ENCODE measurements at regions not wholly inside any gene's neighbourhood (a gene's known extent, or its start where the extent isn't known, plus 50 kb on each side); places are given as distances from the start of the nearest gene placed in this dataset.

- no peak for TF ChIP-seq CTCF (IDR thresholded peaks at IDR 0.05)
- TF ChIP-seq POLR2A (IDR thresholded peaks at IDR 0.05), result no peak
- intact Hi-C loops (cut with DNase I), result no loop called here
- Histone ChIP-seq H3K36me3 (no peaks in the 10 kb centered on the region), H3K27me3 (no peaks in the 10 kb centered on the region), H3K9me3 (no peaks in the 10 kb centered on the region), H3K4me3 (no peak overlapping the region), H3K27ac (no peak overlapping the region), H3K4me1 (peaks cover 0 to 20% (median 4%) of the 10 kb centered on the region in 12 donors)
- WGBS, 4 donors, result 64 to 79% (median 68%) methylated on average over 7 of the region's 7 CpGs
- ATAC-seq (no peak), DNase-seq (no peak)
Measured at GRCh38 chr6:21710908-21711627, 117.5 kb downstream of the SOX4 start.

DNA sequence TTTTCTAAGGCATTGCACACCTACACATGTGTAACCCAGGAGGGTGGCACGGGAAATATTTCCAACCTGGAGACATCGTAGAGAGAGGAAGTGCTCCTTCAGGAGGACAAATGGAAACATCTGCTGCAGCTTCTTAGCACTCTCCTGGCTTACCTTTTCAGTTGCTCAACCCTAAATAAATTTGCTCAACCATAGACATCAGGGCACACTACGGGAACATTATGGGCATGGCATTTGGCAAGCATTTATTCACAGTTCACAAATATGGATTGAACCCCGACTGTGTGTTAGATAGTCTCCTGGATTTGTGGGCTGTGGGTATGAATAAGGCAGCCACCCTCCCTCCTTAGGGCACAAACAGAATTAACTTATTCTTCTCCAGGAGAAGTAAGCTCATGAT, 118.7 kb downstream of the SOX4 start:
- DNase-seq (no peak), ATAC-seq (no peak)
- TF ChIP-seq CTCF (IDR thresholded peaks at IDR 0.05) (no peak), POLR2A (IDR thresholded peaks at IDR 0.05) (no peak)
- Histone ChIP-seq H3K9me3 (no peaks in the 10 kb centered on the region), H3K27me3 (no peaks in the 10 kb centered on the region), H3K4me1 (peaks cover 0 to 19% (median 4%) of the 10 kb centered on the region in 12 donors), H3K36me3 (no peaks in the 10 kb centered on the region), H3K4me3 (no peak overlapping the region), H3K27ac (no peak overlapping the region)
- intact Hi-C loops (cut with DNase I), result no loop called here
- WGBS, 4 donors, result 84 to 95% (median 86%) methylated on average over 4 of the region's 4 CpGs

- Histone ChIP-seq H3K27ac (no peak overlapping the region), H3K27me3 (no peaks in the 10 kb centered on the region), H3K4me3 (no peak overlapping the region), H3K36me3 (no peaks in the 10 kb centered on the region), H3K9me3 (peaks cover 0 to under 1% (median 0%) of the 10 kb centered on the region in 12 donors), H3K4me1 (peaks cover 0 to 8% (median 0%) of the 10 kb centered on the region in 12 donors)
- TF ChIP-seq CTCF (IDR thresholded peaks at IDR 0.05) (no peak), POLR2A (IDR thresholded peaks at IDR 0.05) (no peak)
- no peak for DNase-seq
- no peak for ATAC-seq
- intact Hi-C loops (cut with DNase I), result no loop called here
- WGBS, 4 donors, result 74 to 92% (median 92%) methylated on average over 2 of the region's 2 CpGs
Measured at GRCh38 chr6:21713481-21713880, 119.9 kb downstream of the SOX4 start.

- no peak for DNase-seq
- TF ChIP-seq POLR2A (IDR thresholded peaks at IDR 0.05), result no peak
- no peak for TF ChIP-seq CTCF (IDR thresholded peaks at IDR 0.05)
- Histone ChIP-seq H3K4me1 (peaks cover 0 to 8% (median 0%) of the 10 kb centered on the region in 12 donors), H3K27me3 (no peaks in the 10 kb centered on the region), H3K9me3 (peaks cover 0 to 10% (median 0%) of the 10 kb centered on the region in 12 donors), H3K4me3 (no peak overlapping the region), H3K36me3 (no peaks in the 10 kb centered on the region), H3K27ac (no peak overlapping the region)
- WGBS, 4 donors, result 86 to 92% (median 88%) methylated on average over 5 of the region's 5 CpGs
- intact Hi-C loops (cut with DNase I), result no loop called here
- no peak for ATAC-seq
Measured at GRCh38 chr6:21715180-21715579, 121.6 kb downstream of the SOX4 start.

Data from heart left ventricle (tissue), 16 donors.